Activated naive CD8-positive, alpha-beta T cell treated with anti-CD3 and anti-CD28 coated beads, Interleukin-2, amount 10 ng/mL, durations not matched to agents 7 days and 5 days (primary cell): ENCODE measurements at regions not wholly inside any gene's neighbourhood (a gene's known extent, or its start where the extent isn't known, plus 50 kb on each side); places are given as distances from the start of the nearest gene placed in this dataset.
"Not testable (repeated sequence)": the region's sequence is repeated elsewhere in the genome, so short reads cannot be mapped to it uniquely, and the experiment has no call there.

Source experiments
- ATAC-seq: fragments of 150-1000 bp; cut with Tn5 transposase; one replicate; pipeline ENCODE4 v1.10.0; 2021; ENCODE audit warnings: low read depth, moderate library complexity
- POLR2A ChIA-PET: fragments of 350-600 bp; sonication (Branson Sonifier 250); formaldehyde crosslinking; loops from one replicate; lab custom pipeline; 2021; ENCODE audit warnings: antibody characterized with exemption; lab: Charles Lee
- DNase-seq: peaks from one replicate; pipeline ENCODE4 v3.0.0; 2021
- H3K27ac Mint-ChIP-seq: one replicate; pipeline ENCODE4 v1.8.0; 2022; ENCODE audit warnings: mild to moderate bottlenecking, mixed read lengths
- H3K27me3 Mint-ChIP-seq: one replicate; pipeline ENCODE4 v1.8.0; 2022; ENCODE audit warnings: mild to moderate bottlenecking, moderate library complexity, mixed read lengths
- H3K36me3 Mint-ChIP-seq: one replicate; pipeline ENCODE4 v1.8.0; 2021; ENCODE audit warnings: mild to moderate bottlenecking, mixed read lengths
- H3K4me1 Mint-ChIP-seq: one replicate; pipeline ENCODE4 v1.8.0; 2021; ENCODE audit warnings: mixed read lengths
- H3K4me3 Mint-ChIP-seq: one replicate; pipeline ENCODE4 v1.8.0; 2022; ENCODE audit warnings: mild to moderate bottlenecking, moderate library complexity, mixed read lengths
- H3K9me3 Mint-ChIP-seq: one replicate; pipeline ENCODE4 v1.8.0; 2021; ENCODE audit warnings: mixed read lengths

DNA sequence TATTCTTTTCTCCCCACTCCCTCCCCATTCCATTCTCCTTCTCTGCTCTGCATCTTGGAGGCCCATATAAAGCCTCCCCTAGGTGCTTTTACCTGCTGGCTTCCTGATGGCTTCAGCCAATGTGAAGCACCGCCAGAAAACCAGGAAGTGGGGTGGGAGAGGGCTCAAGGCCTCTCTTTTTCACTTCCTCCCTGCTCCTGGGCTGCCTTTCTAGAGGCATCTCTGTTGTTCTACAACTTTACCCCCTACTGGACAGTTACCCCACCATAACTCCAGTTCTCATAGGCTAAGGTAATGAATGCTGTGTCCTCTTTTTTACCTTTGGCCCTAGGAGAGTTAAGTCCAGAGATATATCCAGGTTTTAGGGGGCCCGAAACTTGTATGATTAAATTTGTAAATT, 62.4 kb upstream of the PPARGC1A start:
- Mint-ChIP-seq H3K4me1 (no peaks in the 10 kb centered on the region), H3K4me3 (no peak overlapping the region), H3K27me3 (no peaks in the 10 kb centered on the region), H3K27ac (no peak overlapping the region), H3K36me3 (no peaks in the 10 kb centered on the region), H3K9me3 (no peaks in the 10 kb centered on the region)
- ATAC-seq (no peak), DNase-seq (no peak)
- POLR2A ChIA-PET: no interaction called here

DNA sequence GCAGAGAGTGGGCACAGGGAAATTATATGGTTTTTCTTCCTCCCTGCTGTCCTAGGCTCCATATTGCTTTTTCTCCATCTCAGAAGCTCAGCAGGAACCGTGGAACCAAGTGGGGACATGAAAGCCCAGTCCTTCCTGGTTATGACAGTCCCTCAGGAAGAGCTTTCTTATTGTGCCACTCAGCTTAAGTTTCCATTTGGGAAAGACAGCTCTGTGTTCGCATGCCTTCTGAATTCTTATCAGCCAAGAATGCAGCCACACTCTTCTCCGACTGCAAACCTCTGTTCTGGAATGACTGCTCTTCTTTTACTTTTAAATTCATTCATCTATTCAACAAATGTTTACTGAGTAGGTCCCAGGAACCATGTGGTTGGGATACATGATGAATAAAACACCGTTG, 58.0 kb upstream of the PPARGC1A start:
- POLR2A ChIA-PET: no interaction called here
- H3K27ac Mint-ChIP-seq: no peak overlapping the region
- DNase-seq (no peak), ATAC-seq (no peak)
- H3K36me3 Mint-ChIP-seq: no peaks in the 10 kb centered on the region
- H3K9me3 Mint-ChIP-seq: no peaks in the 10 kb centered on the region
- no peaks in the 10 kb centered on the region for H3K27me3 Mint-ChIP-seq
- no peak overlapping the region for H3K4me3 Mint-ChIP-seq
- H3K4me1 Mint-ChIP-seq: no peaks in the 10 kb centered on the region

DNA sequence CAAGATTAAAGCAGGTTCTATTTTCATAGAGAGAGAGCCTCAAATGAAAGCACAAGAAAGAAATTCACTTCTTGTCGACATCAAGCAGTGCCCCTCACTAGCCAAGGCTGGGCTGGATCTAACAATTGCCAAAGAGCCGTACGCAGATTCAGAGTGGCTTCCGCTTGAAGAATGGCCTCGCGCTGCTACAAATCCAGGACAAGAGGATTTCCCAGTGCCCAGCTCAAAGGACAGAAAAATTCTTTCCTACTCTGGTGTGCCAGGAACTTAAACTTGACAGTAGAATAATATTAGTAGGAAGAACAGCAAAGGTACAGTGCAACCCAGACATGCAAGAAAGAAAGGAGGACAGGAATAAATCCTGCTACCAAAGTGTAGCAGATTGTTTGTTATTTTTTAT, 56.5 kb upstream of the PPARGC1A start:
- no peak overlapping the region for H3K4me3 Mint-ChIP-seq
- POLR2A ChIA-PET: no interaction called here
- H3K36me3 Mint-ChIP-seq: no peaks in the 10 kb centered on the region
- DNase-seq (no peak), ATAC-seq (no peak)
- H3K9me3 Mint-ChIP-seq: no peaks in the 10 kb centered on the region
- H3K27ac Mint-ChIP-seq: no peak overlapping the region
- H3K27me3 Mint-ChIP-seq: no peaks in the 10 kb centered on the region
- no peaks in the 10 kb centered on the region for H3K4me1 Mint-ChIP-seq

DNA sequence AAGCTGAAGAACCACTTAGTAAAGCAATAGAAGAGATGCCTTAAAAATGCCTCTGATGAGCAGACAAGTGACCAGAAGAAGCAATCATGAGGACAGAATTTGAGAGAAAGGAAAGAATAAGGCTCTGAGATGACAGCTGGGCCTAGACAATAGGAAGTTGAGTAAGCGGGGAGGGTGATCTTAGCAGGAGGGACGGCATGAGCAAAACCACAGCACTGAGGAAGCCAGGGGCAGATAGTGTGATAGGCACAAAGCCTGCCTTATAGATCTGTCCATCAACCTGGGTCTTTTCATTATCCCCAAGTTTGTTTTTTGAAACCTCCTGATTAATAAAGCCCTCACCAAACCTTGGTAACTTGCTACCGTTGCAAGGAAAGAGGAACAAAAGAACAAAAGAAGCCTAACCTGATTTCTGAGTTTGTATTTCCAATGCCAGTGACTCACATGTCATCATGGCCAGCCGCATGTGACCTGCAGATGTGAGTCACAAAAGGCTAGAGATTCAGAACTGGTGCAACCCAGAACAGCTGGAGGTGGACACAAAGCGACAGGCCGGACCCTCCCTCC, 55.7 kb upstream of the PPARGC1A start:
- H3K27me3 Mint-ChIP-seq: no peaks in the 10 kb centered on the region
- no peak overlapping the region for H3K27ac Mint-ChIP-seq
- POLR2A ChIA-PET: no interaction called here
- no peaks in the 10 kb centered on the region for H3K4me1 Mint-ChIP-seq
- H3K36me3 Mint-ChIP-seq: no peaks in the 10 kb centered on the region
- DNase-seq: no peak
- no peak for ATAC-seq
- H3K4me3 Mint-ChIP-seq: no peak overlapping the region
- no peaks in the 10 kb centered on the region for H3K9me3 Mint-ChIP-seq

DNA sequence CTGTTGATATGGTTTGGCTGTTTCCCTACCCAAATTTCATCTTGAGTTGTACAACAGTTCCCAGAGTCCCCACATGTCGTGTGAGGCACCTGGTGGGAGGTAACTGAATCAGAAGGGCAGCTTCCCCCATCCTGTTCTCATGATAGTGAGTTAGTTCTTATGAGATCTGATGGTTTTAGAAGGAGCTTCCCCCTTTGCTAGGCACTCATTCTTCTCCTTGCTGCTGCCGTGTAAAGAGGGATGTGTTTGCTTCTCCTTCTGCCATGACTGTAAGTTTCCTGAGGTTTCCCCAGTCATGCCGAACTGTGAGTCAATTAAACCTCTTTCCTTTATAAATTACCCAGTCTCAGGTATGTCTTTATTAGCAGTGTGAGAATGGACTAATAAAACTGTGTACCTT, 54.7 kb upstream of the PPARGC1A start:
- POLR2A ChIA-PET, H3K4me1 Mint-ChIP-seq, H3K36me3 Mint-ChIP-seq, H3K9me3 Mint-ChIP-seq, ATAC-seq, H3K4me3 Mint-ChIP-seq, DNase-seq, H3K27me3 Mint-ChIP-seq, H3K27ac Mint-ChIP-seq: not testable (repeated sequence)

DNA sequence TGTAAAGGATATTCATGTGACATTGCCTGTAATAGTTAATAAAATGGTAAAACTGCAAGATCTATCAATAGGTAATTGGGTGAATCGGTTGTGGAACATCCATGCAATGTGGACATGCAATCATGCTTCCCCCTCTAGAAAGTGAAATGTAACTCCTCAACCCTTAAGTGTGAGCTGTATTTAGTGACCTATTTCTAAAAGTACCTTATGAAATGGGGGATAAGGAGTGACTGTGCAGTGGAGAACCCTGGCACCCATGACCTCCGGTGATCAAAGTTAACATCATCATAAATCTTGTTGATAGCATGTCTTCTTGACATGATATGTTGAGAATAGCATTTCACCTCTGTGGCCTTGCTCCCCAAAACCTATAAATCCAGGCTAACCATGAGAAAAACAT, 53.6 kb upstream of the PPARGC1A start:
- ATAC-seq: no peak
- Mint-ChIP-seq H3K36me3 (no peaks in the 10 kb centered on the region), H3K27ac (no peak overlapping the region), H3K27me3 (no peaks in the 10 kb centered on the region), H3K4me1 (no peaks in the 10 kb centered on the region), H3K4me3 (no peak overlapping the region), H3K9me3 (no peaks in the 10 kb centered on the region)
- DNase-seq: no peak
- POLR2A ChIA-PET: no interaction called here

DNA sequence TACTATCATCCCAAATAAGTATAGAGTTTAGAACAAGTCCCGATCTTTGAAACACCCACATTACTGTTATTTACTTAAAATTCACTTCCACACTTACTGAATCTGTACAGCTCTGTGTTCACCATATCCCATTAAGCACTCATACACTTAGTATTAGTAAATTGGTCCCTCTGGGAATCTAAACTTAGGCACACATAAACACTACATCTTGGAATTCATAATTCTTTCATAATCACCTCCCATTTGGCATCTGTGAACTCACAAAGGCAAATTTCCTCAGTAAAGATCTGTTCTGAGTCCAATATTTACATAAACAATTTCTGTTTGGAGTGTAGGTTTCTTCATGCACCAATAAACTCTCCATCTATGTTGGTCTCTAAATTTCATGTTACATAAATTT, 52.6 kb upstream of the PPARGC1A start:
- no peak for ATAC-seq
- Mint-ChIP-seq H3K27ac (no peak overlapping the region), H3K4me1 (no peaks in the 10 kb centered on the region), H3K9me3 (peaks cover 2% of the 10 kb centered on the region), H3K27me3 (no peaks in the 10 kb centered on the region), H3K4me3 (no peak overlapping the region), H3K36me3 (no peaks in the 10 kb centered on the region)
- POLR2A ChIA-PET: no interaction called here
- no peak for DNase-seq
